ENCODE measurements at regions not wholly inside any gene's neighbourhood (a gene's known extent, or its start where the extent isn't known, plus 50 kb on each side); places are given as distances from the start of the nearest gene placed in this dataset.

GRCh38 chr2:172685467-172685866 lies 50.2 kb upstream of the RAPGEF4 start:
- DNase-seq = no peak
- Histone ChIP-seq H3K36me3 (ENCODE audit: low read depth) (no peaks in the 10 kb centered on the region), H3K4me1 (ENCODE audit: low read depth) (no peaks in the 10 kb centered on the region), H3K4me3 (no peak overlapping the region), H3K9me3 (no peaks in the 10 kb centered on the region)
- ATAC-seq = no peak
- TF ChIP-seq CTCF (IDR thresholded peaks at IDR 0.05) = no peak
- intact Hi-C loops (cut with DNase I, micrococcal nuclease) = no loop called here
